Activated B cell treated with CpG ODN at 0.5 μM for 24 hours (primary cell): ENCODE measurements at regions not wholly inside any gene's neighbourhood (a gene's known extent, or its start where the extent isn't known, plus 50 kb on each side); places are given as distances from the start of the nearest gene placed in this dataset.

ENCODE experiments used
- ATAC-seq: fragments of 200-7000 bp; cut with Tn5 transposase; one replicate; pipeline ENCODE4 v1.10.0; 2021; ENCODE audit warnings: low read depth, mild to moderate bottlenecking, moderate library complexity
- CTCF ChIA-PET: fragments of 350-600 bp; sonication (Branson Sonifier 250); formaldehyde crosslinking; loops from one replicate; lab custom pipeline; 2021; ENCODE audit warnings: antibody characterized with exemption; lab: Charles Lee
- POLR2A ChIA-PET: fragments of 350-600 bp; sonication (Branson Sonifier 250); formaldehyde crosslinking; loops from one replicate; lab custom pipeline; 2021; ENCODE audit warnings: antibody characterized with exemption; lab: Charles Lee
- DNase-seq: peaks from one replicate; pipeline ENCODE4 v3.0.0; 2022
- H3K27ac Mint-ChIP-seq: one replicate; pipeline ENCODE4 v1.8.0; 2020; ENCODE audit warnings: mixed read lengths
- H3K27me3 Mint-ChIP-seq: one replicate; pipeline ENCODE4 v1.8.0; 2021; ENCODE audit warnings: mixed read lengths
- H3K36me3 Mint-ChIP-seq: one replicate; pipeline ENCODE4 v1.8.0; 2021; ENCODE audit warnings: low read depth, mixed read lengths
- H3K4me1 Mint-ChIP-seq: one replicate; pipeline ENCODE4 v1.8.0; 2021; ENCODE audit warnings: mixed read lengths
- H3K4me3 Mint-ChIP-seq: one replicate; pipeline ENCODE4 v1.8.0; 2020; ENCODE audit warnings: mild to moderate bottlenecking, mixed read lengths
- H3K9me3 Mint-ChIP-seq: one replicate; pipeline ENCODE4 v1.8.0; 2020; ENCODE audit warnings: mixed read lengths
- CTCF ChIP-seq: fragments of 200-600 bp; IDR thresholded peaks from one replicate; pipeline ENCODE4 v1.8.0; 2022; ENCODE audit warnings: antibody characterized with exemption, mild to moderate bottlenecking
- intact Hi-C: fragments of 100-400 bp; cut with micrococcal nuclease; formaldehyde crosslinking; loops from one replicate; pipeline ENCODE4 v1.15.1; 2024

GRCh38 chr11:11020219-11020726, 162.4 kb upstream of the ZBED5 start:
- Mint-ChIP-seq H3K4me3 (no peak overlapping the region), H3K27ac (no peak overlapping the region), H3K36me3 (no peaks in the 10 kb centered on the region), H3K4me1 (no peaks in the 10 kb centered on the region), H3K27me3 (peaks cover 5% of the 10 kb centered on the region), H3K9me3 (no peaks in the 10 kb centered on the region)
- POLR2A ChIA-PET, result interaction anchor here (0.8 to 1.6 kb wide), 3 partner anchors 8 to 162 kb away, joined by 3 to 7 read pairs (median 3); no protein-coding TSS in a partner anchor
- intact Hi-C loops, result loop anchor here (5.0 to 10.0 kb wide), 2 partner anchors 248 to 615 kb away; no protein-coding TSS in a partner anchor
- DNase-seq (no peak), ATAC-seq (no peak)
- CTCF ChIA-PET, result interaction anchor here (0.8 to 3.1 kb wide), 9 partner anchors 18 to 250 kb away, joined by 3 to 97 read pairs (median 8); no protein-coding TSS in a partner anchor
- no peak for TF ChIP-seq CTCF

- Mint-ChIP-seq H3K4me1 (peaks cover 7% of the 10 kb centered on the region), H3K27me3 (no peaks in the 10 kb centered on the region), H3K36me3 (no peaks in the 10 kb centered on the region), H3K4me3 (no peak overlapping the region), H3K27ac (no peak overlapping the region), H3K9me3 (no peaks in the 10 kb centered on the region)
- no peak for TF ChIP-seq CTCF
- POLR2A ChIA-PET, result no interaction called here
- CTCF ChIA-PET, result no interaction called here
- intact Hi-C loops, result no loop called here
- no peak for DNase-seq
- ATAC-seq, result no peak
These were observed 159.1 kb upstream of the ZBED5 start for GRCh38 chr11:11016943-11017342.

- H3K36me3 Mint-ChIP-seq, result no peaks in the 10 kb centered on the region
- H3K27me3 Mint-ChIP-seq, result no peaks in the 10 kb centered on the region
- no peak overlapping the region for H3K4me3 Mint-ChIP-seq
- peaks cover 16% of the 10 kb centered on the region for H3K4me1 Mint-ChIP-seq
- H3K27ac Mint-ChIP-seq, result no peak overlapping the region
- no peaks in the 10 kb centered on the region for H3K9me3 Mint-ChIP-seq
- CTCF ChIA-PET, result interaction anchor here (1.4 to 2.0 kb wide), 4 partner anchors 8 to 224 kb away, joined by 4 to 13 read pairs (median 8); no protein-coding TSS in a partner anchor
- intact Hi-C loops, result no loop called here
- POLR2A ChIA-PET, result no interaction called here
- ATAC-seq (no peak), DNase-seq (no peak)
- no peak for TF ChIP-seq CTCF
These were observed 158.2 kb upstream of the ZBED5 start for GRCh38 chr11:11016068-11016467.

GRCh38 chr11:11011617-11012016, 153.8 kb upstream of the ZBED5 start:
- ChIA-PET POLR2A (interaction anchor here (1.0 to 1.5 kb wide), 5 partner anchors 9 to 202 kb away, joined by 3 to 8 read pairs (median 7); partner anchors contain the start of genes EIF4G2 and ZBED5), CTCF (interaction anchor here (1.0 to 3.8 kb wide), 4 partner anchors 12 to 219 kb away, joined by 4 to 25 read pairs (median 6); no protein-coding TSS in a partner anchor)
- H3K4me3 Mint-ChIP-seq, result peak overlapping the region; percentile 15
- no peak for TF ChIP-seq CTCF
- H3K4me1 Mint-ChIP-seq, result peaks cover 24% of the 10 kb centered on the region
- DNase-seq (no peak), ATAC-seq (peak; percentile 29)
- H3K36me3 Mint-ChIP-seq, result no peaks in the 10 kb centered on the region
- H3K27ac Mint-ChIP-seq, result no peak overlapping the region
- intact Hi-C loops, result loop anchor here (1.0 to 2.0 kb wide), 2 partner anchors 11 to 33 kb away; no protein-coding TSS in a partner anchor
- peaks cover 5% of the 10 kb centered on the region for H3K27me3 Mint-ChIP-seq
- H3K9me3 Mint-ChIP-seq, result no peaks in the 10 kb centered on the region

- TF ChIP-seq CTCF, result no peak
- H3K27ac Mint-ChIP-seq, result no peak overlapping the region
- no peak for ATAC-seq
- no peak for DNase-seq
- H3K4me1 Mint-ChIP-seq, result peaks cover 24% of the 10 kb centered on the region
- intact Hi-C loops, result no loop called here
- no peak overlapping the region for H3K4me3 Mint-ChIP-seq
- POLR2A ChIA-PET, result interaction anchor here (1.8 kb wide), 1 partner anchor 201 kb away, joined by 4 read pairs; no protein-coding TSS in a partner anchor
- no peaks in the 10 kb centered on the region for H3K36me3 Mint-ChIP-seq
- peaks cover 8% of the 10 kb centered on the region for H3K27me3 Mint-ChIP-seq
- CTCF ChIA-PET, result interaction anchor here (1.0 to 3.8 kb wide), 5 partner anchors 11 to 218 kb away, joined by 4 to 25 read pairs (median 8); no protein-coding TSS in a partner anchor
- peaks cover 4% of the 10 kb centered on the region for H3K9me3 Mint-ChIP-seq
These were observed 152.8 kb upstream of the ZBED5 start for GRCh38 chr11:11010624-11011127.
